ENCODE measurements at regions not wholly inside any gene's neighbourhood (a gene's known extent, or its start where the extent isn't known, plus 50 kb on each side); places are given as distances from the start of the nearest gene placed in this dataset.

- Histone ChIP-seq H3K27me3 (replicated peaks in 1 of 7) (no peaks in the 10 kb centered on the region), H3K27ac (no peak overlapping the region), H3K36me3 (no peaks in the 10 kb centered on the region), H3K9me3 (no peaks in the 10 kb centered on the region), H3K4me3 (no peak overlapping the region), H3K4me1 (peaks cover 0 to 7% (median 2%) of the 10 kb centered on the region in 6 donors)
- 85 to 96% (median 89%) methylated on average over 14 of the region's 14 CpGs for WGBS, 5 donors
- no peak for DNase-seq
- no peak for TF ChIP-seq POLR2A (IDR thresholded peaks at IDR 0.05)
- TF ChIP-seq POLR2AphosphoS5 (IDR thresholded peaks at IDR 0.05) = no peak
- TF ChIP-seq, protein P1, sequence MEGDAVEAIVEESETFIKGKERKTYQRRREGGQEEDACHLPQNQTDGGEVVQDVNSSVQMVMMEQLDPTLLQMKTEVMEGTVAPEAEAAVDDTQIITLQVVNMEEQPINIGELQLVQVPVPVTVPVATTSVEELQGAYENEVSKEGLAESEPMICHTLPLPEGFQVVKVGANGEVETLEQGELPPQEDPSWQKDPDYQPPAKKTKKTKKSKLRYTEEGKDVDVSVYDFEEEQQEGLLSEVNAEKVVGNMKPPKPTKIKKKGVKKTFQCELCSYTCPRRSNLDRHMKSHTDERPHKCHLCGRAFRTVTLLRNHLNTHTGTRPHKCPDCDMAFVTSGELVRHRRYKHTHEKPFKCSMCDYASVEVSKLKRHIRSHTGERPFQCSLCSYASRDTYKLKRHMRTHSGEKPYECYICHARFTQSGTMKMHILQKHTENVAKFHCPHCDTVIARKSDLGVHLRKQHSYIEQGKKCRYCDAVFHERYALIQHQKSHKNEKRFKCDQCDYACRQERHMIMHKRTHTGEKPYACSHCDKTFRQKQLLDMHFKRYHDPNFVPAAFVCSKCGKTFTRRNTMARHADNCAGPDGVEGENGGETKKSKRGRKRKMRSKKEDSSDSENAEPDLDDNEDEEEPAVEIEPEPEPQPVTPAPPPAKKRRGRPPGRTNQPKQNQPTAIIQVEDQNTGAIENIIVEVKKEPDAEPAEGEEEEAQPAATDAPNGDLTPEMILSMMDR (IDR thresholded peaks at IDR 0.05 in 8 of 11, conservative IDR thresholded peaks at IDR 0.05 in 3 of 11) = no peak
- intact Hi-C loops (cut with DNase I; ENCODE audit: low total_unique reads) = no loop called here
Observed at GRCh38 chr2:236333417-236334121, 69.4 kb upstream of the ASB18 start.

- Histone ChIP-seq H3K4me1 (peaks cover 0 to 12% (median 5%) of the 10 kb centered on the region in 6 donors), H3K4me3 (no peak overlapping the region), H3K36me3 (no peaks in the 10 kb centered on the region), H3K27me3 (replicated peaks in 1 of 7) (no peaks in the 10 kb centered on the region), H3K27ac (no peak overlapping the region), H3K9me3 (no peaks in the 10 kb centered on the region)
- TF ChIP-seq POLR2A (IDR thresholded peaks at IDR 0.05) = no peak
- intact Hi-C loops (cut with DNase I; ENCODE audit: low total_unique reads) = no loop called here
- 80 to 87% (median 84%) methylated on average over 10 of the region's 10 CpGs for WGBS, 5 donors
- no peak for DNase-seq
Observed at GRCh38 chr2:236334122-236334876, 70.1 kb upstream of the ASB18 start.

DNA sequence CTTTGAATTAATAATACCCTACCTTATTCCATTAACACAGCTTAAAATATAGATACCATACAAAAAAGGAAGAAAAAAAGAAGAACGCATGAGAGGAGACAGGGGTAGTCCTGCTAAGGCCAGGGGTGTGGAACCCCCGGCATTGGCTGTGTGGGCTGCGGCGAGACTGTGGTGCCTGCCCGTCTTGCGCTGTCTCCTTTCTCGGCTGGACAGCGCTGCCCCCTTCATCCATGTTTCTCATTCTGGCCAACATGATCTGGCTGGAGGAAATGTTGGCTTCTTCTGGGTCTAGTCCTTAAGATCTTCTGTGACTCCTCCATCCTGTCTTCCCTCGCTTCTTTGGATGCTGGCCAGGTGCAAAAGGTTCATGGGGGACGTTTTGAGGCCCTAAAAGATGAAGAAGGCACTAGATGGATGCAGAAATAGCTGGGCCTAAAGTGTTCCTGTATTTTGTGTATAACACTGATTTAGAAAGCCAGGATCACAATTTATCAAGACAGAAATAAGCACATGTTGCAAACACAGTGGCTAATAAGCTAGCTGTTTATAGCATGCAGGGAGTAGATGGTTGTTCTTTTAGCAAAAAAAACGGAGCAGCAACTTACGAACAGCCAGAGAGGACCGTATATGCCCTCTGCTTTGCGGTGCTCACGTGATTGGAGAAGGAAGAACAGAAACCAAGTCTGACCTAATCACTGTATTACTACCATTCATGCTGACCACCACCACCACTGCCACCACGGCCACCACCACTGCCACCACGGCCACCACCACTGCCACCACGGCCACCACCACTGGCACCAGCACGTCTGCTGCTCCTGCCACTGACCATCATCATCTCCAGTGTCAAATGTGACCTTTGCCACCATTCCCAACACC lies 71.7 kb upstream of the ASB18 start:
- no peak for TF ChIP-seq POLR2AphosphoS5 (IDR thresholded peaks at IDR 0.05)
- TF ChIP-seq POLR2A (IDR thresholded peaks at IDR 0.05) = no peak
- TF ChIP-seq, protein P1 (IDR thresholded peaks at IDR 0.05 in 8 of 11, conservative IDR thresholded peaks at IDR 0.05 in 3 of 11) = no peak
- intact Hi-C loops (cut with DNase I; ENCODE audit: low total_unique reads) = no loop called here

DNA sequence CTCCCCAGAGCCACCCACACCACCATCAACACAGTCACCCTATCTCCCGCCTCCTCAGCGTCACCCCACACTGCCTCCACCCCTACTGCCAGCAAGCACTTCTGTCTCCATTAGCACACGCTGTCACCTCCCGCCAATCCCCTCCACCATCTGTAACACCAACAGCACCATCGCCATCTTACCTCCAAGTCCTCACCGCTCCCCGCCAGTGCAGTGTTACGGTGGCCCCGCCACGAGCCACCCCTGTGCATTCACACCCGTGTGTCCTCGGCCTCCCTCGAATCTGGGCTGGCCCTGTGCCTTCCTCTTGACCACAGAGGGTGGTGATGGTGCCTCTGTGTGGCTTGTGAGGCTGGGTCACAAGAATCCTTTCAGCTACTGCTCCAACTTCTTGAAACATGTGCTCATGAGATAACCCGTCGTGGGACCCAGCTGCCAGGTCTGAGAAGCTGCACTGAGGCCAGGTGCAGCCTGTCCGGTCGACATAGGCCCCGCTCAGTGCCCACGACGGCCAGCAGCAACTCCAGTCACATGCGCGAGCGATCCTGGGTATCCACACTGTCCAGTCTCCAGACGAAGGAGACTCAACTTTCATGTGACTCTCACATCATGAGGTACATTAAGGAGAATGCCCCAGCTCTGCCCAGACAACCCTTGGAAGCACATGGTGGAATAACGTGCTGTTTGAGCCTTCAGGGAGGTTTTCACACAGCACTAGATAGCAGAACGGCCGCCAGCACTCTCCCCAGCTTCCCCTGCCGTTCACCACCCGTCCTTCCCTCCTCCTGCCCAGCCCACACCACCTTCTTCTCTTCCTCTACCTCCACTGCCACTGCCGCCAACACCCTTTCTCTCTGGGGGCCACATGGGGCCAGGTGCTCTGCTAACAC lies 72.6 kb upstream of the ASB18 start:
- no peak for DNase-seq
- Histone ChIP-seq H3K36me3 (no peaks in the 10 kb centered on the region), H3K4me3 (no peak overlapping the region), H3K4me1 (peaks cover 0 to 14% (median 5%) of the 10 kb centered on the region in 6 donors), H3K9me3 (no peaks in the 10 kb centered on the region), H3K27ac (no peak overlapping the region), H3K27me3 (replicated peaks in 1 of 7) (no peaks in the 10 kb centered on the region)
- intact Hi-C loops (cut with DNase I; ENCODE audit: low total_unique reads) = no loop called here
- 88 to 92% (median 91%) methylated on average over 29 to 30 of the region's 30 CpGs for WGBS, 5 donors
- TF ChIP-seq POLR2A (IDR thresholded peaks at IDR 0.05) (no peak), POLR2AphosphoS5 (IDR thresholded peaks at IDR 0.05) (no peak)
- TF ChIP-seq, protein P1 (IDR thresholded peaks at IDR 0.05 in 8 of 11, conservative IDR thresholded peaks at IDR 0.05 in 3 of 11) = no peak

More for the DNA sequence above, 71.7 kb upstream of the ASB18 start:
- Histone ChIP-seq H3K36me3 (no peaks in the 10 kb centered on the region), H3K4me1 (peaks cover 0 to 12% (median 5%) of the 10 kb centered on the region in 6 donors), H3K27ac (no peak overlapping the region), H3K27me3 (replicated peaks in 1 of 7) (no peaks in the 10 kb centered on the region), H3K4me3 (no peak overlapping the region), H3K9me3 (no peaks in the 10 kb centered on the region)
- 77 to 90% (median 84%) methylated on average over 19 of the region's 19 CpGs for WGBS, 5 donors
- DNase-seq = no peak
